HG02970 (cell line): ENCODE measurements at regions not wholly inside any gene's neighbourhood (a gene's known extent, or its start where the extent isn't known, plus 50 kb on each side); places are given as distances from the start of the nearest gene placed in this dataset.

Experiments used
- ATAC-seq: cut with Tn5 transposase; IDR thresholded peaks from one replicate; pipeline ENCODE4 v1.9.1; 2021; ENCODE audit warnings: mild to moderate bottlenecking, moderate library complexity, moderate number of reproducible peaks; ENCODE audit not compliant: unreplicated experiment, low FRiP score

DNA sequence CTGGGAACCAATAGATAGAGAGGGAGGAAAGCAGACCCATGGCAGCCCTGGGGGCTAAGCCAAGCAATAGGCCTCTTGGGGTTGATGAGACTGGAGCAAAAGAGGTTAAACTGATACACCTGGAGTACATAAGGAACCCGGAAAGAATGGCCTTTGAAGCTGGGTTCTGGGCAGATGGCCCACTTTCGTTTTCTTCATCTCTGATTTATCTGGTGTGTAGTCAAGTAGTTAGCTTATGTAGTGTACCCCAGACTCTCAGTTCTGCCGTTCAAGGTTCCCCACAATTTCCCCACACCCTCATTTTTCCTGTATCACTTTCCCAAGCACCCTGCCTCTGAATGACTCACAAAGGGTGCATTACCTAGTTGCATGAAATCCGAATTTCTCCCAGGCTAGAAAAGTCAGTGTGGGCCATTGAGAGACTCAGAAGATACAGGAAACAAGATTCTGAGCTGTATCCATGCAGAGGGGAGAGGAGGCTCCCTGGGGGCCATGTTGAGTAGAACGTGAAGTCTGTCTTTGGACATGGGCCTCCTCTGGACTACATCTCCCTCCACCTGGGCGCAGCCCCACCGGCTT lies 235.0 kb downstream of the LOXHD1 start:
- no peak for ATAC-seq

DNA sequence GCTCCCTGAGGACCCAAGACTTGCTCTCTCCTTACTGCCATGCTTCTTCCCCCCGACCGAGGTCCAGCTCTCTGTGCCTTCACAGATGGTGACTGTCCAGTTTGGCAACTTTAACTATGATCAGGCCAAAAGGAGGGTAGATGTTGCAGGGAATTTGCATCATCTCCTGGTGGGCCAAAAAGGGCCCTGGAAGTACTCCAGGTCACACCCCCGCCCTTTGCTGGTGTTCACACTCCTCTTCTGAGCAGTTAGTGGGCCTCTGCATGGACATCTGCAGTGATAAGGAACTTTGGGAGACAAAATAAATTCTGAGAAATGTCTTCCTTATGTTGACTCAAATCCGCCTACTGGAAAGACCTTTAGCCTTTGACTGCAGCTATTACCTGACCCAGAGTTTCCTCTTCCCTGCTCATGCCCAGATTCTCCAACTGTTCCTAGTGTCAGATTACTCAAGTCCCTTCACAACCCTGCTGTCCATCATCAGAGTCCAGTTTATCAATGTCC lies 234.4 kb downstream of the LOXHD1 start:
- ATAC-seq, result no peak

- ATAC-seq, result no peak
Measured at GRCh38 chr18:46423226-46423805, 233.7 kb downstream of the LOXHD1 start.

GRCh38 chr18:46424898-46425297 lies 232.1 kb downstream of the LOXHD1 start:
- no peak for ATAC-seq

DNA sequence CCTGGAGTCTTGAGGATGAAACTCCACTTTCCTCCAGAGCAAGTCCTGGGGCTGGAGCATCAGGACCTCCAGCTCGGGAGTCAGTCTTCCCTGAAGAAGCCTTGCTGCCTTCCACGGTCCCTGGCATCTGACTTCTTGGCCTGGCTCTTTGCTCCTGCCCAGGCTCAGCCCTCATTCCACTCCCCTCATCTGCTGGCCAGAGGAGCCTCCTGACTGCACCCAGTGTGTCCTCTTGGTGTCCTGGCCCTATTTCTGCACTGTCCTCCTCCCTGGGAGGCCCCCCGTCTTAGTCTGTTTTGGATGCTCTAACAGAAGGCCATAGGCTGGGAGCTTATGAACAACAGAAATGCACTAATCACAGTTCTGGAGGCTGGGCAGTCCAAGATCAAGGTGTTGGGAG lies 231.5 kb downstream of the LOXHD1 start:
- ATAC-seq, result no peak

DNA sequence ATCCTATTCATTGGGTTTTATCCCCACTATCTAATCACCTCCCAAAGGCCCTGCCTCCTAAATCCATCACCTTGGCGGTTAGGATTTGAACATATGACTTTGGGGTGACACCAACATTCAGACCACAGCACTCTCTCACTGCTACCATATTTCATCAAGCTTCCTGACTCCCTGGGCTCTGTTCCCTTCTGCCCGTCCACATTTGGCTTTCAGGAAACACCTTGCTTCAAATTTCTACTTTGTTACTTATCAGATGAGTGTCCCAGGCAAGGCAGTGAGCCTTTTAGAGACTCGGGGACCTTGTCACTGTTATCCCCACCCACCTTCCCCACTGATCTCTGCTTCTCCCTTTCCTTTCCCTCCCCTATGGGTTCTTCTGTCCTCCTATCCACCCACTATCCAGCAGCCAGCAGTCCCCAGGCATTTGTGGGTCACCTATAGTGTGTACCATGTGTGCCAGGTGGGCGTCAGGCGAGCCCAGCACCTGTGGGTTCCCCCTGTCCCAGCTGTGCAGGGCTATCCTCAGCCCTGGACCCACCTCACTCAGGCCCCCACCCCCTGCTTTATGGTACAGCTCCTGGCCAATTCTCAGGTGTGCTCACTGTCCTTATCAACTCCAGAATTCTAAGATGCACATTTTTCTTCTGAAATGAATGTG lies 230.9 kb downstream of the LOXHD1 start:
- no peak for ATAC-seq

DNA sequence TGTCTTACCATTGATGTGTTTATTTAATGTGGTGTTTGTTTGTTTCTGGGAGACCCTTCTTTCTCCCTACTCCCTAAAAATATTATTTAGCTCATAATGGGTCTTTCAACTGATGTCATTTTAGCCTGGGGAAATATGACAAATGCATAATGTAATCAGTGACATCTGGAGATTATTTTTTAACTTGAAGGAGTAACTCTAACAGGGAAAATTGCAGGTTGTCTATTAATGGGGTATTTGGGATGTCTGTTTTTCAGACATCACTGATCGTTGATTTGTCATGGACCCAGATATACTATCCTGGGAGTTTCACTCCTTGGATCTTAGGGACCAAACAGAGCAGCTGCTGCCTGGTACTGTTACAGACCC lies 230.4 kb downstream of the LOXHD1 start:
- no peak for ATAC-seq
